ENCODE measurements at regions not wholly inside any gene's neighbourhood (a gene's known extent, or its start where the extent isn't known, plus 50 kb on each side); places are given as distances from the start of the nearest gene placed in this dataset.

DNA sequence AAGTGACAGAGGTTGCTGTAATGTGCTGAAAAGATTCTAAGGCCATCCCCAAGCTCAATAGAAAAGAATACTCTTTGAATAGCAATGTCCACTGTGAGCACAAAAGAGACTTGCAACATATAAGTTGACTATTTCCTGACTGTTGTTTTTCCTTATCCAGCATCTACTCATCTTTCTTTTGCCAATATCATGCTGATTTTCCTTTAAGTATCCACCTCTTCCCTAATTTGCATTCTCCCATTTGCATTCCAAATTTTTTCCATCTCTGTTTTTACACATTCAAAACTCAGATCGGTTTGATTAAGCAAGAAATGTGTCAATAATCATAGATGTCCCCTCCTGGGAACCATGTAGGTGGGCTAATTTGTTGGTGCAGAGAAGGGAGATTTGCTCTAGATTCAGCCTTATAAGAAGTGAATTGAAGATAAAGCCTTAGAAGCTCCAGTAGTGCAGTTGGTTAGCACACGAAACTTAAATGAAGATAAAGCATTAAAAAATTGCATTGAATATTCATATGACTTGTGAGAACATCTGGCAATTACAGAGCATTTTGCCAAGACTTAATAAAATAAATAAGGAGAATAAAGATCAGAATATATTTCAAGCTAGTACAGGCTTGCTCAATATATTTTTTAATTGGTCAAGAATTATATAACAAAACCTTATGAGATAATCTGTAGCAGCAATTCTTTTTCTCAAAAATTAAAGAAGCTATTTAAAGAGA is 267.6 kb downstream of the TMEM167A start:
- Mint-ChIP-seq H3K27ac (ENCODE audit: unreplicated experiment) (no peak overlapping the region), H3K36me3 (ENCODE audit: low read depth) (no peaks in the 10 kb centered on the region), H3K27me3 (ENCODE audit: low read depth) (no peaks in the 10 kb centered on the region), H3K9me3 (no peaks in the 10 kb centered on the region), H3K4me3 (no peak overlapping the region), H3K4me1 (peaks cover 34% of the 10 kb centered on the region)
- TF ChIP-seq CTCF (conservative IDR thresholded peaks at IDR 0.05), result no peak
- DNase-seq (ENCODE audit: low read depth, low spot score), result no peak

- Mint-ChIP-seq H3K4me1 (peaks cover 27% of the 10 kb centered on the region), H3K4me3 (no peak overlapping the region), H3K27me3 (ENCODE audit: low read depth) (no peaks in the 10 kb centered on the region), H3K27ac (ENCODE audit: unreplicated experiment) (no peak overlapping the region), H3K36me3 (ENCODE audit: low read depth) (no peaks in the 10 kb centered on the region), H3K9me3 (no peaks in the 10 kb centered on the region)
- TF ChIP-seq CTCF (conservative IDR thresholded peaks at IDR 0.05), result no peak
- DNase-seq (ENCODE audit: low read depth, low spot score), result no peak
Observed at GRCh38 chr5:82808960-82809359, 268.2 kb downstream of the TMEM167A start.

- no peaks in the 10 kb centered on the region for H3K36me3 Mint-ChIP-seq (ENCODE audit: low read depth)
- no peak overlapping the region for H3K4me3 Mint-ChIP-seq
- peaks cover 11% of the 10 kb centered on the region for H3K4me1 Mint-ChIP-seq
- H3K9me3 Mint-ChIP-seq, result no peaks in the 10 kb centered on the region
- no peak for TF ChIP-seq CTCF (conservative IDR thresholded peaks at IDR 0.05)
- no peaks in the 10 kb centered on the region for H3K27me3 Mint-ChIP-seq (ENCODE audit: low read depth)
- DNase-seq (ENCODE audit: low read depth, low spot score), result no peak
- H3K27ac Mint-ChIP-seq (ENCODE audit: unreplicated experiment), result no peak overlapping the region
Observed at GRCh38 chr5:82807021-82807420, 270.2 kb downstream of the TMEM167A start.

DNA sequence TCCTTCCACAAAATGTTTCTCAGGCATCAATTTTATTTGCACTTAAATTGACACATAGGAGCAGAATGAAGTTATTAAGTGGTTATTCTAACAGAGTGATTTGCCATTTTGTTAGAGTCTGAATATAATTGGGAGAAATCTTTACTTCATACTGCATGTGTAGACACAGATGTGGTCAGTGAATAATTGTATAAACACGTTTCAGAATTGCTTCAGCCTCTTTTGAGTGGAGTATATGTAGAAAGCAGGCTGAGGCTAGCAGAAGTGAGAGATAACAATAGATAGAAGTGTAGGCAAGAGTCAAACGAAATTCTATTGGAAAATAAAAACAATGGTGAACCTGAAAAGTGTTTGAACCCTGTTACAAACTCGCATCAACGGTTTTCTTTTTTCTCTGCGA is 270.7 kb downstream of the TMEM167A start:
- Mint-ChIP-seq H3K4me1 (peaks cover 6% of the 10 kb centered on the region), H3K36me3 (ENCODE audit: low read depth) (no peaks in the 10 kb centered on the region), H3K27ac (ENCODE audit: unreplicated experiment) (no peak overlapping the region), H3K27me3 (ENCODE audit: low read depth) (no peaks in the 10 kb centered on the region), H3K4me3 (no peak overlapping the region), H3K9me3 (no peaks in the 10 kb centered on the region)
- no peak for TF ChIP-seq CTCF (conservative IDR thresholded peaks at IDR 0.05)
- DNase-seq (ENCODE audit: low read depth, low spot score), result no peak

- no peak overlapping the region for H3K27ac Mint-ChIP-seq (ENCODE audit: unreplicated experiment)
- no peak overlapping the region for H3K4me3 Mint-ChIP-seq
- no peak for DNase-seq (ENCODE audit: low read depth, low spot score)
- H3K27me3 Mint-ChIP-seq (ENCODE audit: low read depth), result no peaks in the 10 kb centered on the region
- peaks cover 3% of the 10 kb centered on the region for H3K4me1 Mint-ChIP-seq
- H3K9me3 Mint-ChIP-seq, result no peaks in the 10 kb centered on the region
- TF ChIP-seq CTCF (conservative IDR thresholded peaks at IDR 0.05), result no peak
- no peaks in the 10 kb centered on the region for H3K36me3 Mint-ChIP-seq (ENCODE audit: low read depth)
Observed at GRCh38 chr5:82804155-82804690, 273.0 kb downstream of the TMEM167A start.

Measured in neural crest cell (in vitro differentiated cells).